ENCODE measurements at regions not wholly inside any gene's neighbourhood (a gene's known extent, or its start where the extent isn't known, plus 50 kb on each side); places are given as distances from the start of the nearest gene placed in this dataset.

GRCh38 chr11:113563766-113564526 is 88.7 kb upstream of the DRD2 start:
- TF ChIP-seq CTCF (IDR thresholded peaks at IDR 0.05) (no peak), POLR2AphosphoS5 (IDR thresholded peaks at IDR 0.05) (no peak), POLR2A (IDR thresholded peaks at IDR 0.05) (no peak)

All from upper lobe of left lung (tissue), 4 donors.